HCEC 1CT (cell line): ENCODE measurements at regions not wholly inside any gene's neighbourhood (a gene's known extent, or its start where the extent isn't known, plus 50 kb on each side); places are given as distances from the start of the nearest gene placed in this dataset.

Experiments
- DNase-seq: peaks from one replicate; pipeline ENCODE4 v3.0.0-alpha.2; 2017

DNA sequence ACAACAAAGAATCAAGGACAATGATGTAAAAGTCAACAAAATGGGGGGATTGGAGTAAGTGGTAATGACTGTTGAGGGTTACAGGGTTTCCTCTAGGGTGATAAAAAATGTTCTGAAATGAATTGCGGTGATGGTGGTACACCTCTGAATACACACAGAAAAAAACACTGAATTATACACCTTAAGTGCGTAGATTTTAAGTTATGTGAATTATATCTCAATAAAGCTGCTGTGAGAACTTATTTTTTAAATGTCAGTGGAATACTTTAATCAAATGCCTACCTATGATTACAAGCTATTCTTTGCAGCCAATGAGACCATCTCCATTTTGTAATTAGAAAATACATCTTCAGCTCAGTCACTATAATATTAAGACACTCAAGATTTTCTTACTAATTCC, 53.5 kb downstream of the ZNF608 start:
- DNase-seq: no peak

DNA sequence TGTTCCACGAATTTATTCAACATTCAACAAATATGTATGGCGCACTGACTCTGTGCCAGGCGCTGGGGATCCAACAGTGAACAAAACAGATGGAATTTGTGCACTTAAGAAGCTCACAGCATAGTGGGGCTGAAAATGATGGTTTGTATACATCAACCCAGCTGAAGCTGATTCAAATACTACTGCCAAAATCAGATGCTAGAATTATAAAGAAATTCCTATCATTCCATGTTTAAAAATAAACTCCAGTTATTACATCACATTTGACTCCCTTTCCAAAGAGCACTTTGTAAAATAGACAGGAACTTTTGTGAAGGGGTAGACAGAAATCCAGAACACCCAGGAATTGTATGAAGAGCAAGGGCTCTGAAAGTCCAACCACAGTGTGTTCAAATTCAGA, 54.1 kb downstream of the ZNF608 start:
- peak; percentile 87 for DNase-seq

DNA sequence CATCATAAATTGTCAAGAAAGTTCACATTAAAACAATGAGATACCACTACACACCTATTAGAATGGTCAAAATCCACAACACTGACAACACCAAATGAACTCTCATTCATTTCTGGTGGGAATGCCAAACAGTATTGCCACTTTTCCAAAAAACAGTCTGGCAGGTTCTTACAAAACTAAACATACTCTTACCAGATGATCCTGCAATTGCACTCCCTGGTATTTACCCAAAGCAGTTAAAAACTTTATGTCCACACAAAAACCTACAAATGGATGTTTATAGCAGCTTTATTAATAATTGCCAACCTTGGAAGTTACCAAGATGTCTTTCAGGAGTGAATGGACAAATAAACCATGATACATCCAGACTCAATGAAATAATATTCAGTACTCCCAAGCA, 56.8 kb downstream of the ZNF608 start:
- DNase-seq: no peak

DNA sequence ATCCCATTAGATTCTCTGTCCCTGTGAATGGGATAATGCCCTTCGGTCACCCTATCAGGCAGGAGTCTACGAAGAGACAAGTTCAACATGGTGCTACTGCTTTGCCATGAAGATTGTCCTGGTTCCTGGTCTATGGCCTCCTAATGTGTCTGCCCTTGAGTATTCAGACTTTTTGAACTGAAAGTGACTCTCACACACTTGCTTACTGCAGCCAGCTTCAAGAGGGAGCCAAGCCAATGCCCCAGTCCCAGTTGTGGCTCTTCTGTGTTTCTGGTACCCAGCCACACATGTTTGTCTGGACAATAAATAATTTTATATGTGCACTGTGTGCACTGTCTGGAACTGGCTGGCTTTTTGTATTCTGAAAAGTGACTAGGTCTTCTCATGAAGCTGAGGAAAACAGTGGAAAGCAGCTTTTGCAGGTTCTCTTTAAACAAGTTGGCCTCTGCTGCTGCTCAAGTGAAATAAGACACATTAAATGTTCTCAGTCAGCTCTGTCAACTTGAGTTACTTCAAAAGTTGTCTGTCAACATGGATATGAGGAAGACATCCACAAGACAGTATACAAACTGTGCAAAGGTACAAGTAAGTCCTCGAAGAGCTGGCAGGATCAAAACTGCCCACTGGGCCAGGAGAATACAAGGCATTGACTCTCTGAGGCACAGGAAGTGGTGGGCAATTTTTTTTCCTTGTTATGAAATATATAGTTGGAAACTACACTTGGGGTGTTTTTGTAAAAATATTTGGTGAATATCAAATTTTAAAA, 60.0 kb downstream of the ZNF608 start:
- DNase-seq: no peak

DNA sequence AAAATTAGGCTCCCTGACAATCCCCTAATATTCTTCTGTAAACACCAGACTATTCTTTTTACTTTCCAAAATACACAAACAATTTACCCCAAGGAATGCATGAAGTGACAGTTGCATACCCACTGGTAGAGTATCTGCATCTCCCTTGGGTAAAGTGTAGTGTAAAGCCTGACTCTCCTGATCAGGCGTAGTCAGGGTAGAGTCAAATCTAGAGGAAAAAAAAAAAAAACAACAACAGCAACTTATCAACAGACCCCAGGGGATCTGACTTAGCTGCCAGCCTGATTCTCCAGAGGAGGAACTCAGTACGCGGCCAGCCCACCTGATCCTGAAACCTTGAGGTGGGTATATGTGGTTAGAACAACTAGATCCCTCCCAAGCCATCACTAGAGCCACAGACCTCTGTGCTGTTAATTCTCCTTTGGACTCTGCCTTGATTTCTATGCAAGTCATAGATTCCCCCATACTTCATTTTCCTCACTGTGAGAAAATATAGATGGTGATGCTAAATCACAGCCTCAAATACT, 61.0 kb downstream of the ZNF608 start:
- DNase-seq: no peak

DNA sequence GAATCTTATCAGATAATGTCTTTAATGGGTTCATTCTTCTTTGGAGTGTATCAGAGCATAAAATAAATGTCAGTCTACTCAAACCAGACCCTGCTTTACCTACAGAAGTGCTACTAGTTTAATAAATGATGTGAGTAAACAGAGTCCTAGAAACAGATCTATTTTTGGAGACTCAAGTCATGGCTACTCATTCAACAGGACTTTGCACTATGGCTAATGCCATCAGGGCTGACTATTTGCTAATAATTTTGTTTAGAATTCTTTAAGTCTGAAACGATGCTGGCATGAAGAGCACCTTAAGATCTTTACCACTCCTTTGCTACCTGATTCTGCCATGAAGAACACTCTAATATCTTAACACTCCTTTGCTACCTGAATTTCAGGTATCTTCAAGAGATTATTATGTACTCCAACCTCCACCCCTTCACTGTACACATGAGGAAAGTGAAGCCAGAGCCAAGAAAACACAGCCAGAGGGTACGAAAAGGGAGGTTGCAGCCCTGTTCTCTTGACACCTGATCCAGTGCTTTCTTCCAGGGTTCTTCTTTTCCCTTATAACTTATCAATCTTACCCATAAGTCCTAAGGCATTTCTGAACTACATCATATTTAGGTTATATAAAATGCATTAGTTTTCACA, 62.4 kb downstream of the ZNF608 start:
- no peak for DNase-seq

DNA sequence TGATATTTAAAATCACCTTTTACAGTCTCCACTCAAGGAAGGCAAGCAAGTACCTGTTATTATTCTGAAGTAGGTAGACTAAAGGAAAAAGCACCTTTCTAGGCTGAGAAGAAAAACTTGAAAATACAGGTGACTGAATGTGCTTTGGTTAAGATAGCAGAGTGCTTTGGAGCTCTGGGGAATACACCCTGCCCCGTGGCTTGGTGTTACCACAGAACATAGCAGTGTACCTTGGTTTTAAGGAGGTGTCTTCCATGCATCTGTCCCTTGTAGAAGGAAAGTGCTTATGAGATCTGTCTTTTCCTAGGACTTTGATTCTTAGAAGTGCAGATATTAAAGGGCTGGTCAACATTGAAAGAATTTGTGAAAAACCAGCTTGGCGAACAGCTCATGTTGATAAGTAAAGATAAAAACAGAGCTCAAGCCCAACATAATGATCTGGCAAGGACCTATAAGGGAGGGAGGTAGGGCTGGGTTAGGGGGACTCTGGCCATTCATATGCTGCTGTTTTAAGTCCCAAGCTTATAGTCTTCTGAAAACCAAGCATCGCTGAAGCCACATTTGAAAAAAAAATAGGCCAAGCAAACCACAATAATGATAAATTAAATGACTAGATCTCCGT, 66.8 kb downstream of the ZNF608 start:
- no peak for DNase-seq

DNA sequence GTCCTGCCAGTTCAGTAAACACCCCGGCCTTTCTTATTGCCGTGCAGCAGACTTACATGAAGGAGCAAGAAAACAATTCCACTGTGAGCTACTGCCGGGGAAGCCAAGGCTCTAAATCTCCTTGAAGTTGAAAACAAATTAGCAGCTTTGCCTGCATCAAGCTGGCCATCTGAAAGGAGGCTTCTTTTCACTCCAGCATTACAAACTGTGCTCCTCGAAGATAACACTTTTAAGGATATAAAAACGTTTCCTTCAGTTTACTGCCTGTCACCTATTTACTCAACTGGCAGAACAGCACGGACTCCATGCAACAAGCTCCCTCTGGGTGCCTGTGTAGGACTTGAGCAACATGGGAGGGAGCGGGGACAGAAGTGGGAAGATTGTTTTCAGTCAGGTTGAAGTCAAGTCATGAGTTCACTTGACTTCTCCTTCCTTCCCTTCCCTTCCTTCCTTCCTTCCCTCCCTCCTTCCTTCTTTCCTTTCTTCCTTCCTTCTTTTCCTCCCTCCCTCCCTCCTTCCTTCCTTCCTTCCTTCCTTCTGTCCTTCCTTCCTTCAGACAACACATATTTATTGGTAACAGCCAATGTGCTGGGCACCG, 67.4 kb downstream of the ZNF608 start:
- no peak for DNase-seq

DNA sequence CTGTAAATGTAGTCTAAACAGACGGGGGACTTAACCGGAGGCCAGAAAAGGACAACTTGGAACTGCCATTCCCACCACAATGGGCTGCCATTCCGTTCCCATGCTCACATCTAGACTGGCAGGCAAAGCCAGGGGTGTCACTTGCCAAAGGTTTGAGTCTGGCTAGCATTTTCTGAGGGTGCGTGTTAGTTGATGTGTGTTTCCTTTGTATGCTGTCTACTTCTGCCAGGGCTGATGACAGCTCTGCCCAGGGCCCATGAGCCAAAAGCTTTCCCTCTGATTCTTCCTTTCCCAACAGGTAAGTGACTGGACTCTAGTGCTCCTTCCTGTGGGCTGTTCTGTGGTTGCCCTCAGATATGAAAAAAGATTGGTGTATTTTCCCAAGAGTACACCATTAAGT, 68.0 kb downstream of the ZNF608 start:
- DNase-seq: no peak

DNA sequence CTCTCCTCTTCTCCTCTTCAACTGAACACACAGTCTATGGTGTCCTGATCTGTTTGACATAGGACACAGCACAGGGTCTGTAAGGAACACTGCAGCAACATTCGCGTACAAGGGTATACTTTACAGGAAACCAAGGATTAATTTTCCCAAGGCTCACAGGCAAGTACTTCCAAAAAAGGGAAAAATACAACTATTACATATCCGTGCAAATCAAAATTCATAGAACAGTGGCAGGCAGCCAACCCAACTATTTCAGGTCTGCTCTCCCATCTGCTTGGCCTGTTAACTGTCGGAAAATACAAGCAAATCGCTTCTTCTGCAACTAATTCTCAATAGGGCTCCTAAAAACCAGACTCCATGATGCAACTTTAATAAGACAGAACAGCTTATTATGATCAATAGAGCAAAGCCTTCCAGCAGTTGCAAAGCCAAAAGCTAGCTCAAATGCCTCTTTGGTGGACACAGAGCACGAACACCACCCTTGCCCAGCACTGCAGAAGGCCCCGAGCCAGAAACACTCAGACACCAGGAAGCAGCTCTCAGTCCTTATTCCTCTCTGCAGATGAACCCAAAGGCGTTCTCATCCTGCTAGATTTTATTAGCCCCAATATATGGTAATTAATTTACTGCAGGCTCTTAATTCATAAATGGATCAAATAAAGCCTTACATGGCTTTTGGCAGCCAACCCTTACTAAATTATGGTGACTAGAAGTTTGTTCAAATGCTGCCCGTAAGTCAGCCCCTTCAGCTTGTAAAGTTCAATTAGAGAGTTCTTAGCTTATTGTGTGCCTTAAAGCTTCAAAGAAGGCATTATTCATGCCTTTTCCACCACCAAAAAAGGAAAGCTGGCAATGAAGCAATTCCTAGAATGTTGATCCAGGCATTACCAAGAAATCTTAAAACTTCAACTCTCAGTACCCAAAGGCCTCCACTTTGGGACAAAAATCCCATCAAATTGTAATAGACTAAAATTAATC, 68.8 kb downstream of the ZNF608 start:
- DNase-seq: peak; percentile 71

DNA sequence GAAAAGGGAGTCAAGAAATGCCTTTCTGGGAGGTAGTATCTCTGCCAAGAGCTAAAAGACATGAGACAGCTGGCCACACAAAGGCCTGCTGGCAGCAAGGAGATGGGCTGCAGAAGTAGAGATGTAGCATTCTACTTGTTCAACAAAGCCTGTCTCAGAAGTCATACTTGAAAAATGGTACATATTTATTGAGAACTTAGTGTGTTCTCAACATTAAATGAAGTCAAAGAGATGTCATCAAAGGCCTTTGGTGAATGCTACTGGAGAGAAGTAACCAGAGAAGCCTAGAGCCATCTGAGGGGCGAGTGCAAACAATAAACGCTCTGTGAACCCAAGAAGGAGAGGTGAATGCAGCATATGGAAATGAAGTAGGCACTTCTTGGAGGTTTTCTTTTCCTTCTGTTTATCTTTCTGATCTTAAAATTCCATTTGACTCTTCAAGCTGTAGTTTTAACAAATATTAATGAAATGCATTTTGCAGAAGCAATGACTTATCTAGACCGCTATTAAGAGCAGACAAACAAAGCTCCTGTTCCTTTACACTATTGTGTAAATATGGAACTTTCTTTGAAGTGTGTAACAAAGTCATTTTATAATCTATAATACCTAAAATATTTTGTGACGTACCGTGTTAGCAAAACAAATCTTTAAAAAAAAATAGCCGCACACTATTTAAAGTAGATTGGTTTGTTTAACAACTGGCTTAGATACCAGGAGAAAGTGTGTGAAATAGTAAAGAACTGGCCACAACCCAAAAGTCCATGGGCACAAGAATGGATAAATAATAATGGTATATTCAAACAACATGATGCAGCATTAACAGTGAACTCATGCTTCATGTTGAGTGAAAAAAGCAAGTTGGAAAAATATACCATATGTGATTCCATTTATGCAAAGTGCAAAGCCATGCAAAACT, 70.2 kb downstream of the ZNF608 start:
- no peak for DNase-seq

DNA sequence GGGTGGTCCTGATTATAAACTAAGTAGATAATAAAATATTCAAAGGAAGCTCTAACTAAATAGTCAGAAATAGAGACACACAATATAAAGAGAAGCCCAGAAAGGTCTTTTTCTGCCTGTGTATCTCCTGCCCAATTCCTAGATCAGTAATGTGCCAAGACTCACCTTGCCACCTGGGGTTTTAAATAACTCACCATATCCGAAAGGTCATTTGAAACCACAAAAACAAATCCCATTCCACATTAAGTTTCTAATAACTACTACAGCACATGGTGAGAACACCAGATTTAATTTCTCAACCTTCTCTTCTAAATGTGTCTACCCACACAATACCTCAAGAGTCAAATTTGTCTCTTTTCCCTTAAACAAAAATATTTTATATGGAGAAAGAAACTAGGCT, 75.2 kb downstream of the ZNF608 start:
- no peak for DNase-seq

DNA sequence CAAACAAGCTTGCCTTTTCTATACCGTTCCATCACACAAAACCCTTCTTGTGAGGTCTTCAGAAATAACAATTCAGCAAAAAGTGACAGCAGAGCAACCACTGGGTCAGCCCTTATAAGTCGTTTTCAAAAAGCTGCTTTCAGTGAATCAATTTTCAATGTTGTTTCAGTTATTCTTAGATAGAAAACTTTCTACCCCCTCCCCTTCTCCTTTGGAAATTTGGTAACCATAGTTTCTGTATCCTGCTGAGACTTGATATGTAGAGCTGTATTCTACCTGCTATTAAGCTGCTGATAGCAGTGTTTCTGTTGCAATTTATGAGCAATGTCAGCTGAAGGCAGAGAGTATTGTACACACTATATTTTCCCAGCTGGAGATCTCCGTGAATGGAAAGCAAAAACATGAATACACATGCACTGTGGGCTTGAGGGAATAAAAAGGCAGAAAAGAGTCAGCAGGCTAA, 75.7 kb downstream of the ZNF608 start:
- no peak for DNase-seq

DNA sequence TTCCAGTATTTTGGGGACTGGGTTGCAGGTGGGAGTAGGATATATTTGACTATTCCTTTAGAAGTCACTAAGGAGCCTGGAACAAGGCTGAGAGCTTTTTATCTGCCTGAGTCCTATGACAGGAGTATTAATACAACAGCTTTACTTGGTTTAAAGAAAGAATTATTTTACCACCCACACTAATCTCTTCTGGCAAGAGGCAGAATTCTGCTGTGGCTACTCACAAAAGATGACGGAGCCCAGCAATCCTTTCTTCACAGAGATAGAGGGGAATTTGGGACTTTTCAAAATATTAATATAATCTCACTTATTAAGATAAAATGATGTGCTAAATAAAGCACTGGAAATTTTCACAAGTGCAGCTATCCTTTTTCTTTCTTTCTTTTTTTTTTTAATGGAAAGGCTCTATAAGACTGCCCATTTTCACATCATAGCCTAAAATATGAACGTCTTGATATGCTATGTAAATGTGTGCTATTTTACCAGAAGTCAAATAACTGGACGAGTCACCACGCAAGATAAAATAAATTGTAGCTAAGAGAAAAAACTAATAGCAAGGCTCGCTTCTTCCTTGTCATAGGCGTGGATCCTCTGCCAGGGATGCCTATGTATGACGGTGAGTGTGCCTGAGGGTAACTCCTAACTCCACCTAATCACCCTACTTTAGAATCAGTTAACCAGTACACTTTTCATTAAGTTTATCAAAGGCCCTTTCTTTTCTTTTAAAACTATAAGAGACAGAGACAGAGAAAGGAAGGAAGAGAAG, 76.3 kb downstream of the ZNF608 start:
- DNase-seq: no peak

DNA sequence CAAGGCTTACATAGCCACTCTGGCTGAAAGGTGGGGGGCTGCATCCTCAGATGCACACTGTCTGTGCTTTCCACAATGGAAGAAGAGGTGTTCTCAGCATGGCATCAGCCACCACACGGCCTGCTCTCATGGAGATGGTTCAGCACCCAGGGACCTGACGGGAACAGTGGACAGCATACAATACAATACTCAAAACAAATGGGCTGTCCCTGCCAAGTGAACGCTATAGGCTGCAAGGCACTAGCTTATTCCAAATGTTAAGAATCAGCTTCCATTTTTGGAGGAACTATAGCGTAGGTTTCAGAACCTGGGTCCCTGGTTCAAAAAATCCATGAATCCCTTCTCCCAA, 77.2 kb downstream of the ZNF608 start:
- DNase-seq: no peak

DNA sequence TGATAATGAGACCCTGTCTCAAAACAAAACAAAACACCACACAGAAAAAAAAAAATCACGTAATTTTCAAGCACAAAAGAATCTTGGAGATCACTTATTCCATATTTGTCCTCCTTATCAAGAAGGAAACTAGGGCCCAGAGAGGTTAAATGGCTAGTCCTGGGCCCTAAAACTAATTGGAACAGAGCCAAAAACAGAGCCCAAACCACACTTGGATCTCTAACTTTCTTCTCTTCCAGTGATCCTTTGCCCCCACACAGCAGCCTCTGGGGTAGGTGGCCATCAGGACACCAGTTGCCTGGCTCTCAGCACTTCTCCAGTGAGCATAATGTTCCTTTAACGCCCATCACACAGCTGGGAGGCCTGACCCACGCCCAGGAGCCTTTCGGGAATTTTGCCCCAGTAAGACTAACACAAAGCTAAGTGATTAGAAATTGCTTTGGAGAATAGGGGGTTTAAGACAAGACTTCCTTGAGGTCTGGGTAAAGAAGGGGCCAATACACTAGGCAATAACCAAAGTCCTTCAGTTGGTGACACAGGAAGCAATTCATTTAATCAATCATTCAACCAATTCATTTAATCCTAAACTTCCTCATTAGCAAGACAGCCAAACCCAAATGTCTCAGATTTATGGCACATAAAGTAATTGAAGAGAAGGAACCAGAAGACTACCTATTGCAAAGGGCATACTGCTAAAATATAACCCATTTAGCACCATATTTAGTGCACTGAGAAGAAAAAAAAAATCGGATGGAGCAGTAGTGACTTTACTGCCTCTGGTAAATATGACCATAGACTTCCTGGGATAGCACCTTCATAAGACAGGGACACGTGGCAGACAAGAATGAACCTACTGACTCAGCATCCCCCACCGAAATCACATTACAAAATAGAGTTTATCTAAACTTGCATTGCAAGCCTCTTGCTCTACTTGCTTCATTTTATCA, 77.8 kb downstream of the ZNF608 start:
- no peak for DNase-seq

DNA sequence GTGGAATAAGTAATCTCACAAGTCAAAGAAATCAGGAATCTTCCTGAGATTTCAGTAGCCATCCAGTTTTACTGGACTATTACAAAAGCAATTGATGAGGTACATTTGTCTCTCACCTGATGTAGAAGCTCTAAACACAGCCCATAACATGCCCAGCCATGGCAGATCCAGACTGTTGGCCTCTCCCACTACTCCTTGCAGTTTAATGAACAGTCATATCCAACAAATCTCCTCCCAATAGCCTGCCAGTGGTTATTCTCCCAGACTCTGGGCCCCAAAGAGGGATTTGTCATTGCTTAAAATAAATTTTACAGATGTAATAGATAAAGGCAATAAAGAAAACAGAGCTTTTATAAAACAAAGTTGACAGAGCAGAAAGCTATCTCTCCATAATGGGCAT, 80.8 kb downstream of the ZNF608 start:
- DNase-seq: no peak

DNA sequence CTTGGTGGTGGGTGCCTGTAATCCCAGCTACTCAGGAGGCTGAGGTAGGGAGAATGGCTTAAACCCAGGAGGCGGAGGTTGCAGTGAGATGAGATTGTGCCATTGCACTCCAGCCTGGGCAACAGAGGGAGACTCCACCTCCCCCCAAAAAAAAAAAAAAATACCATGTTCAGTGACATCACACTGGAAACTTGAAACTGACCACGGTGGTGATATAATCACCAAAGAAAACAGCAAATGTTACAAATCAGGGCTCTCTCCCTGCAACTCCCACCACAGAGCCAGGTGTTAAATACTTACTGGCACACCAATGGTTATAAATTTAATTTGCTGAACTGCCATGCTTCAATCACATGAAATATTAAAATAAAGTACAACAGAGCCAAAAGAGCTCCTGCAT, 81.4 kb downstream of the ZNF608 start:
- no peak for DNase-seq

DNA sequence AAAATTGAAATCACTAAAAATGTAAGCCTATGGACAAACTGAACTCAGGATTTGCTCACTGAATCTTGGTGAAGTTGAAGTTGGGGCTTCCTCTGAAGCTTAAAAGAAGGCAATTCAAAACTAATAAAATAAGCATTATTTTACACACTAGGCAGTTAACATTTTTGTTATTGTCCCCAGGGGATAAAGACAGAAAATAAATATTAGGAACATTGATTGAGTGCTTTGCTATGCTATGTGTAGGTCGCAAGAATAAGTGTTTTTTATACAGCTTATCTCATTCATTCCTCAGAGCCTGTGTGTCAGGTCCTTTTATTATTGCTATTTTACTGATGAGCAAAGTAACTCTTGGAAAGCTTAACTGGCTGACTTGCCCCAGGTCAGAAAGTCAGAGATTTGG, 82.2 kb downstream of the ZNF608 start:
- no peak for DNase-seq
